GM18867 (cell line): ENCODE measurements at regions not wholly inside any gene's neighbourhood (a gene's known extent, or its start where the extent isn't known, plus 50 kb on each side); places are given as distances from the start of the nearest gene placed in this dataset.

Source experiments
- ATAC-seq: cut with Tn5 transposase; IDR thresholded peaks from one replicate; pipeline ENCODE4 v1.9.1; 2021; ENCODE audit warnings: mild to moderate bottlenecking, moderate library complexity; ENCODE audit not compliant: unreplicated experiment

- ATAC-seq, result peak; percentile 58
These were observed 122.8 kb upstream of the MAP3K1 start for GRCh38 chr5:56692359-56693219.

- ATAC-seq, result no peak
These were observed 126.9 kb upstream of the MAP3K1 start for GRCh38 chr5:56688402-56688801.

- ATAC-seq, result peak; percentile 74
These were observed 128.8 kb upstream of the MAP3K1 start for GRCh38 chr5:56686337-56687195.

GRCh38 chr5:56685503-56686217, 129.7 kb upstream of the MAP3K1 start:
- no peak for ATAC-seq

GRCh38 chr5:56684159-56684558, 131.2 kb upstream of the MAP3K1 start:
- no peak for ATAC-seq

- ATAC-seq, result no peak
These were observed 131.6 kb upstream of the MAP3K1 start for GRCh38 chr5:56683733-56684132.

- ATAC-seq, result no peak
These were observed 132.1 kb upstream of the MAP3K1 start for GRCh38 chr5:56683281-56683680.

GRCh38 chr5:56681346-56681745, 134.0 kb upstream of the MAP3K1 start:
- ATAC-seq, result no peak

- no peak for ATAC-seq
These were observed 134.6 kb upstream of the MAP3K1 start for GRCh38 chr5:56680731-56681130.

GRCh38 chr5:56677690-56678305, 137.6 kb upstream of the MAP3K1 start:
- ATAC-seq, result no peak

- ATAC-seq, result peak; percentile 43
These were observed 139.1 kb upstream of the MAP3K1 start for GRCh38 chr5:56676091-56676768.

GRCh38 chr5:56674441-56674840, 140.9 kb upstream of the MAP3K1 start:
- ATAC-seq, result no peak

GRCh38 chr5:56673171-56673570, 142.2 kb upstream of the MAP3K1 start:
- no peak for ATAC-seq

- ATAC-seq, result no peak
These were observed 143.8 kb upstream of the MAP3K1 start for GRCh38 chr5:56671571-56671970.

GRCh38 chr5:56670916-56671315, 144.4 kb upstream of the MAP3K1 start:
- no peak for ATAC-seq

- ATAC-seq, result peak; percentile 98
These were observed 145.5 kb upstream of the MAP3K1 start for GRCh38 chr5:56669534-56670483.

GRCh38 chr5:56668996-56669395, 146.4 kb upstream of the MAP3K1 start:
- ATAC-seq, result no peak

- ATAC-seq, result no peak
These were observed 147.7 kb upstream of the MAP3K1 start for GRCh38 chr5:56667692-56668091.

GRCh38 chr5:56666901-56667300, 148.4 kb upstream of the MAP3K1 start:
- ATAC-seq, result no peak
